D341Med (cell line): ENCODE measurements at regions not wholly inside any gene's neighbourhood (a gene's known extent, or its start where the extent isn't known, plus 50 kb on each side); places are given as distances from the start of the nearest gene placed in this dataset.

Experiments used
- DNase-seq: peaks from one replicate; pipeline ENCODE4 v3.0.0; 2012; ENCODE audit warnings: low spot score

DNA sequence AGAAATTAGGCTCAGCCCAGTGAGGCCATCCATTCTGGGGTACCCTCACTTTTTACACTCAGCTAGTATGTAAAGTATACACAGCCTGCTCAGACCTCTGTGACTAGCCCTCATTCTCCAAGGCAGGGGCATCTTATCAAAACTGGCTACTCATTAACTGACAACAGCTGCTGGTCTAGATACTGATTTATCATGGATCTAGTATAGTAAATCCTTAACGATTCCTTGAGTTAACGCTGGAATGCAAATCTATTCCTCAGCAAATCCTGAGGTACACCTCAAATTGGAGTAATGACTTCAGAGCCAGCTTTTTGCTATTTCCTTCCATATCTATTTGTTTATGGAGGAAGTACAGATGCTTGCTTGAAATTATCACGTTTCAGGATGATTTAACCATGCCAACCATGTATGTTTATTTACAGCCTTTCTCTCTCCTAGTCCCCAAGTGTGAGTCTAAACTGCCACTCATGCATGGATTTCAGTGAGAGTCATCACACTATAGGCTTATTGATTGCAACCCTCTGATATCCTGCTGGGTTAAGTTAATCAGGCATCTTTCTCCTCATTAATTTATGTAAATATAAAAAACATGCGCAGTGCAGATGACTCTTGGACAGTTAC lies 70.2 kb upstream of the DOK6 start:
- DNase-seq: no peak

GRCh38 chr18:69349912-69350597 lies 50.6 kb upstream of the DOK6 start:
- no peak for DNase-seq
